ENCODE measurements at regions not wholly inside any gene's neighbourhood (a gene's known extent, or its start where the extent isn't known, plus 50 kb on each side); places are given as distances from the start of the nearest gene placed in this dataset.

GRCh38 chr3:165643425-165643824 lies 193.8 kb downstream of the BCHE start:
- 92 to 94% methylated on average over 2 of the region's 2 CpGs for WGBS, 2 donors
- H3K4me3 ChIP-seq: no peak overlapping the region
- H3K36me3 ChIP-seq (ENCODE audit: low read depth, missing control alignments): no peaks in the 10 kb centered on the region
- intact Hi-C loops (cut with DNase I; ENCODE audit: low total_unique reads): no loop called here
- H3K27ac ChIP-seq: no peak overlapping the region
- TF ChIP-seq CTCF (IDR thresholded peaks at IDR 0.05): no peak
- no peak for TF ChIP-seq POLR2A (IDR thresholded peaks at IDR 0.05)
- no peaks in the 10 kb centered on the region for H3K27me3 ChIP-seq
- no peaks in the 10 kb centered on the region for H3K9me3 ChIP-seq
- no peaks in the 10 kb centered on the region for H3K4me1 ChIP-seq
- DNase-seq: no peak

- 49 to 62% methylated on average over 4 of the region's 4 CpGs for WGBS, 2 donors
- no peaks in the 10 kb centered on the region for H3K27me3 ChIP-seq
- no peaks in the 10 kb centered on the region for H3K36me3 ChIP-seq (ENCODE audit: low read depth, missing control alignments)
- no peaks in the 10 kb centered on the region for H3K9me3 ChIP-seq
- intact Hi-C loops (cut with DNase I; ENCODE audit: low total_unique reads): no loop called here
- no peak for TF ChIP-seq POLR2A (IDR thresholded peaks at IDR 0.05)
- TF ChIP-seq CTCF (IDR thresholded peaks at IDR 0.05): no peak
- H3K4me3 ChIP-seq: no peak overlapping the region
- no peak for DNase-seq
- no peaks in the 10 kb centered on the region for H3K4me1 ChIP-seq
- H3K27ac ChIP-seq: no peak overlapping the region
Observed at GRCh38 chr3:165642761-165643420, 194.3 kb downstream of the BCHE start.

GRCh38 chr3:165641569-165642310 lies 195.5 kb downstream of the BCHE start:
- no peak for TF ChIP-seq CTCF (IDR thresholded peaks at IDR 0.05)
- no peak for TF ChIP-seq POLR2A (IDR thresholded peaks at IDR 0.05)
- H3K27ac ChIP-seq: no peak overlapping the region
- H3K36me3 ChIP-seq (ENCODE audit: low read depth, missing control alignments): no peaks in the 10 kb centered on the region
- no peak for DNase-seq
- H3K9me3 ChIP-seq: no peaks in the 10 kb centered on the region
- H3K4me1 ChIP-seq: no peaks in the 10 kb centered on the region
- intact Hi-C loops (cut with DNase I; ENCODE audit: low total_unique reads): no loop called here
- H3K27me3 ChIP-seq: no peaks in the 10 kb centered on the region
- H3K4me3 ChIP-seq: no peak overlapping the region
- 80 to 86% methylated on average over 5 of the region's 5 CpGs for WGBS, 2 donors

GRCh38 chr3:165640970-165641369 lies 196.3 kb downstream of the BCHE start:
- H3K36me3 ChIP-seq (ENCODE audit: low read depth, missing control alignments): no peaks in the 10 kb centered on the region
- H3K4me1 ChIP-seq: no peaks in the 10 kb centered on the region
- TF ChIP-seq POLR2A (IDR thresholded peaks at IDR 0.05) (no peak), CTCF (IDR thresholded peaks at IDR 0.05) (no peak)
- H3K27ac ChIP-seq: no peak overlapping the region
- no peak overlapping the region for H3K4me3 ChIP-seq
- H3K27me3 ChIP-seq: no peaks in the 10 kb centered on the region
- no peaks in the 10 kb centered on the region for H3K9me3 ChIP-seq
- intact Hi-C loops (cut with DNase I; ENCODE audit: low total_unique reads): no loop called here
- 83 to 100% methylated on average over 1 of the region's 1 CpG for WGBS, 2 donors
- no peak for DNase-seq
